GM19468 (cell line): ENCODE measurements at regions not wholly inside any gene's neighbourhood (a gene's known extent, or its start where the extent isn't known, plus 50 kb on each side); places are given as distances from the start of the nearest gene placed in this dataset.
"Not testable (repeated sequence)": the region's sequence is repeated elsewhere in the genome, so short reads cannot be mapped to it uniquely, and the experiment has no call there.

Source experiments
- ATAC-seq: cut with Tn5 transposase; IDR thresholded peaks from one replicate; pipeline ENCODE4 v1.9.1; 2021; ENCODE audit warnings: mild to moderate bottlenecking, moderate library complexity, moderate number of reproducible peaks; ENCODE audit not compliant: unreplicated experiment; ENCODE audit errors: extremely low read depth

GRCh38 chr7:51613911-51614357 lies 297.3 kb upstream of the COBL start:
- no peak for ATAC-seq

- no peak for ATAC-seq
Observed at GRCh38 chr7:51611937-51612336, 295.3 kb upstream of the COBL start.

GRCh38 chr7:51607447-51607846 lies 290.8 kb upstream of the COBL start:
- ATAC-seq: no peak

GRCh38 chr7:51606601-51607154 lies 290.1 kb upstream of the COBL start:
- ATAC-seq: no peak

- no peak for ATAC-seq
Observed at GRCh38 chr7:51602376-51602775, 285.8 kb upstream of the COBL start.

- ATAC-seq: no peak
Observed at GRCh38 chr7:51601461-51601860, 284.9 kb upstream of the COBL start.

- ATAC-seq: not testable (repeated sequence)
Observed at GRCh38 chr7:51599935-51600334, 283.3 kb upstream of the COBL start.

GRCh38 chr7:51593628-51594027 lies 277.0 kb upstream of the COBL start:
- no peak for ATAC-seq

GRCh38 chr7:51592842-51593599 lies 276.4 kb upstream of the COBL start:
- no peak for ATAC-seq

GRCh38 chr7:51591223-51591622 lies 274.6 kb upstream of the COBL start:
- ATAC-seq: no peak

- no peak for ATAC-seq
Observed at GRCh38 chr7:51590746-51591145, 274.1 kb upstream of the COBL start.

- no peak for ATAC-seq
Observed at GRCh38 chr7:51589111-51589510, 272.5 kb upstream of the COBL start.

- ATAC-seq: no peak
Observed at GRCh38 chr7:51587604-51588003, 271.0 kb upstream of the COBL start.

GRCh38 chr7:51577390-51577789 lies 260.8 kb upstream of the COBL start:
- no peak for ATAC-seq

GRCh38 chr7:51569581-51569980 lies 253.0 kb upstream of the COBL start:
- no peak for ATAC-seq

GRCh38 chr7:51569176-51569575 lies 252.6 kb upstream of the COBL start:
- ATAC-seq: no peak

- no peak for ATAC-seq
Observed at GRCh38 chr7:51551070-51551469, 234.5 kb upstream of the COBL start.

- ATAC-seq: no peak
Observed at GRCh38 chr7:51545131-51545530, 228.5 kb upstream of the COBL start.

- ATAC-seq: no peak
Observed at GRCh38 chr7:51543801-51544553, 227.4 kb upstream of the COBL start.

- not testable (repeated sequence) for ATAC-seq
Observed at GRCh38 chr7:51540906-51541305, 224.3 kb upstream of the COBL start.

- no peak for ATAC-seq
Observed at GRCh38 chr7:51539840-51540239, 223.2 kb upstream of the COBL start.
